Nephron (organoid): ENCODE measurements at regions not wholly inside any gene's neighbourhood (a gene's known extent, or its start where the extent isn't known, plus 50 kb on each side); places are given as distances from the start of the nearest gene placed in this dataset.
"Not testable (repeated sequence)": the region's sequence is repeated elsewhere in the genome, so short reads cannot be mapped to it uniquely, and the experiment has no call there.

Experiments
- H3K27ac Mint-ChIP-seq, 3 experiments: 2 replicates each; pipeline ENCODE4 v1.8.0; 2020; ENCODE audit warnings: mixed read lengths in 3 of 3, mild to moderate bottlenecking in 2 of 3, moderate library complexity in 1 of 3
- H3K27me3 Mint-ChIP-seq: 2 replicates; pipeline ENCODE4 v1.8.0; 2021; ENCODE audit warnings: low read depth, mild to moderate bottlenecking, moderate library complexity, mixed read lengths
- H3K36me3 Mint-ChIP-seq: 2 replicates; pipeline ENCODE4 v1.8.0; 2020; ENCODE audit warnings: low read depth, mixed read lengths
- H3K4me1 Mint-ChIP-seq: 2 replicates; pipeline ENCODE4 v1.8.0; 2020; ENCODE audit warnings: mixed read lengths
- H3K4me3 Mint-ChIP-seq, 3 experiments: 2 replicates each; pipeline ENCODE4 v1.8.0; 2020; ENCODE audit warnings: mild to moderate bottlenecking in 3 of 3, mixed read lengths in 3 of 3, moderate library complexity in 2 of 3
- H3K9me3 Mint-ChIP-seq: 2 replicates; pipeline ENCODE4 v1.8.0; 2020; ENCODE audit warnings: mixed read lengths
- CTCF ChIP-seq, 3 experiments: fragments of 200-600 bp; sonication (generic); IDR thresholded peaks; one replicate each; pipeline ENCODE4 v1.5.0; 2021; ENCODE audit warnings: antibody characterized with exemption in 3 of 3; ENCODE audit not compliant: unreplicated experiment in 3 of 3

DNA sequence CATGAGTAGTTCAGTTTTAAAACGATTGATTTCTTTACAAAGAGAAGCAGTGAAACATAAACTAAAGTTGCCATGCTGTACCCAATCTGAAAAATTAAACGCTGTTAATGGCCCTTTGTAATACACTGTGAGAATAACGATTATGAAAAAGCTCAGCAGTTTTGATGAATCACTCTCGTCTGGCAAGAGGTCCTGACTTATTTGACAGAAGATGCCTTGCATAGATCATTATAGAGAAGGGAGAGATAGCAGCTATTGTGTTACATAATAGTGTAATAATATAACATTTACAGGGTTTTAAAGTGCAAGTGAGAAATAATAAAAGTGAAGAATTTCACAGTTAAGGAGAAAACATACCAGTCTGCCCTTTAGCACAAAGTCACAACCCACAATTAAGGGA is 361.5 kb upstream of the CDH10 start:
- no peaks in the 10 kb centered on the region for H3K27me3 Mint-ChIP-seq
- H3K27ac Mint-ChIP-seq: no peak overlapping the region
- no peak overlapping the region for H3K4me3 Mint-ChIP-seq

DNA sequence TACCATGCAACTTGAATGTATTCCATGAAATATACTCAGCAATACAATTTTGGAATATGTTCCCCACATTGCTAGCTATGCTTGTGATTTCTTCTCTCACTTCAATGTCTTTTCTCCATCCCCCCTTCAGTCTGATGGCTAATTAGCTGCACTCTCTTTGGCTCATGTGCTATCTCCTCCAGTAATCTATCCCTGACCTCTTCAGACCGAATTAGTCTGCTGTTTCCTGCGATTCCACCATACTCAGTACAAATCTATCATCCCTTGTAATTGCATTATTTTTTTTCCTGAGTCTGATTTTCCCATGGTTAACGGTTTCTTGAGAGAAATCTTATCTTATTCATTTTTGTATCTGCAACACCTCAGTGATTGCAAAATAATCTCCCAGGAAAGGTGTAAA is 360.7 kb upstream of the CDH10 start:
- H3K36me3 Mint-ChIP-seq: no peaks in the 10 kb centered on the region
- H3K4me3 Mint-ChIP-seq: no peak overlapping the region
- no peak overlapping the region for H3K27ac Mint-ChIP-seq
- no peaks in the 10 kb centered on the region for H3K27me3 Mint-ChIP-seq
- H3K9me3 Mint-ChIP-seq: peaks cover 8% of the 10 kb centered on the region
- no peaks in the 10 kb centered on the region for H3K4me1 Mint-ChIP-seq
- no peak for TF ChIP-seq CTCF (IDR thresholded peaks at IDR 0.05; ENCODE audit: unreplicated experiment in 3 of 3)

More for the DNA sequence above, 361.5 kb upstream of the CDH10 start:
- H3K36me3 Mint-ChIP-seq: no peaks in the 10 kb centered on the region
- H3K4me1 Mint-ChIP-seq: no peaks in the 10 kb centered on the region
- peaks cover 10% of the 10 kb centered on the region for H3K9me3 Mint-ChIP-seq
- TF ChIP-seq CTCF (IDR thresholded peaks at IDR 0.05; ENCODE audit: unreplicated experiment in 3 of 3): no peak

GRCh38 chr5:25002371-25002770 is 357.6 kb upstream of the CDH10 start:
- no peaks in the 10 kb centered on the region for H3K4me1 Mint-ChIP-seq

DNA sequence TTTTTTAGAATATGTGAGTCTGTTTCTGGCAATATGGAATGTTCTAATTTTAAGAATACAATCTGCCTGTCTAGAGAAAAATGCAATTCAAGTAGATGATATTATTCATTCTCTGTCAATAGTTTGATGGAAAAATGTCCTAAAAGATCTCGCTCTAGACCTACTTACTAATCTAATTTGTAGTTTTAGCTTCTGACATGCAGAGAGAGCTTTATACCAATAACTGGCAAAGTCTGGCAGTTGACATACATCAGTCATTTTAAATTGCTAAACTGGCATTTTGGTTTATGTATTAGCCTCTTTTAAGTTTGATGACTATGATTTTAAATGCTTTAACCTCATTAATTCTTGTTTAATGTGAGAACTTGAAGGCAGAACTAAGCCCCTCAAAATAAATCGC is 355.0 kb upstream of the CDH10 start:
- Mint-ChIP-seq H3K27me3 (no peaks in the 10 kb centered on the region), H3K9me3 (peaks cover 12% of the 10 kb centered on the region), H3K4me3 (no peak overlapping the region), H3K4me1 (no peaks in the 10 kb centered on the region), H3K36me3 (no peaks in the 10 kb centered on the region), H3K27ac (no peak overlapping the region)
- TF ChIP-seq CTCF (IDR thresholded peaks at IDR 0.05; ENCODE audit: unreplicated experiment in 3 of 3): no peak

More at GRCh38 chr5:25002371-25002770, 357.6 kb upstream of the CDH10 start:
- no peaks in the 10 kb centered on the region for H3K36me3 Mint-ChIP-seq
- no peak overlapping the region for H3K27ac Mint-ChIP-seq
- no peaks in the 10 kb centered on the region for H3K27me3 Mint-ChIP-seq
- H3K4me3 Mint-ChIP-seq: no peak overlapping the region
- TF ChIP-seq CTCF (IDR thresholded peaks at IDR 0.05; ENCODE audit: unreplicated experiment in 3 of 3): no peak
- H3K9me3 Mint-ChIP-seq: peaks cover 4% of the 10 kb centered on the region

DNA sequence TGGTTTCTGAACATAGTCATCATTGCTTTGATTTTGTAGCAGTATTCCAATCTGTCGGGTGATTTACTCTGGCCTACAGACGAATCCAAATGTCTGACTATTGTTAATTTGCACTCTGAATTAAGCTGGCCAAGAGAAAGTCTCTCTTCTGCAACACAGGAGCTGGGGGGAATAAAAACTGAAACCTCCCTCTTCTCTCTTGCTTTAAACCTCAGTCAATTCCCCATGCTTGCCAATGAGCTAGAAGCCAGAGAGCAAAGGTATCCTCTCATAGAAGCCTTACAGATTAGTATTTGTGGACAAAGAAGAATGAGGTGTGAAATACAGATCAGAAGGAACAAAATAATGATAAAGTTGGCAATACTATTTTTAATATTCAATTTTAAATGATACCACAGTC is 353.9 kb upstream of the CDH10 start:
- Mint-ChIP-seq H3K27me3 (no peaks in the 10 kb centered on the region), H3K4me3 (no peak overlapping the region), H3K27ac (no peak overlapping the region), H3K4me1 (no peaks in the 10 kb centered on the region), H3K9me3 (peaks cover 8% of the 10 kb centered on the region), H3K36me3 (no peaks in the 10 kb centered on the region)
- no peak for TF ChIP-seq CTCF (IDR thresholded peaks at IDR 0.05; ENCODE audit: unreplicated experiment in 3 of 3)

GRCh38 chr5:24986326-24986725 is 341.5 kb upstream of the CDH10 start:
- Mint-ChIP-seq H3K27me3 (no peaks in the 10 kb centered on the region), H3K4me3 (no peak overlapping the region), H3K36me3 (no peaks in the 10 kb centered on the region), H3K4me1 (no peaks in the 10 kb centered on the region), H3K9me3 (no peaks in the 10 kb centered on the region), H3K27ac (no peak overlapping the region)
- no peak for TF ChIP-seq CTCF (IDR thresholded peaks at IDR 0.05; ENCODE audit: unreplicated experiment in 3 of 3)

DNA sequence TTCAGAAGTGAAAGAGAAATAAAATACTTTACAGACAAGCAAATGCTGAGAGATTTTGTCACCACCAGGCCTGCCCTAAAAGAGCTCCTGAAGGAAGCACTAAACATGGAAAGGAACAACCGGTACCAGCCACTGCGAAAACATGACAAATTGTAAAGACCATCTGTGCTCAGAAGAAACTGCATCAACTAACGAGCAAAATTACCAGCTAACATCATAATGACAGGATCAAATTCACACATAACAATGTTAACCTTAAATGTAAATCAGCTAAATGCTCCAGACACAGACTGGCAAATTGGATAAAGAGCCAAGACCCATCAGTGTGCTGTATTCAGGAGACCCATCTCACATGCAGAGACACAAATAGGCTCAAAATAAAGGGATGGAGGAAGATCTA is 333.8 kb upstream of the CDH10 start:
- H3K4me3 Mint-ChIP-seq, H3K9me3 Mint-ChIP-seq, H3K4me1 Mint-ChIP-seq, H3K36me3 Mint-ChIP-seq, H3K27ac Mint-ChIP-seq, H3K27me3 Mint-ChIP-seq: not testable (repeated sequence)
